Activated naive CD4-positive, alpha-beta T cell treated with anti-CD3 and anti-CD28 coated beads, Interleukin-2, amount 10 ng/mL, durations not matched to agents 7 days and 5 days (primary cell): ENCODE measurements at regions not wholly inside any gene's neighbourhood (a gene's known extent, or its start where the extent isn't known, plus 50 kb on each side); places are given as distances from the start of the nearest gene placed in this dataset.
A peak's percentile ranks its signal among the peaks of the same experiment; 100 is the strongest.

Source experiments
- CTCF ChIA-PET: fragments of 350-600 bp; sonication (Branson Sonifier 250); formaldehyde crosslinking; loops from one replicate; lab custom pipeline; 2021; ENCODE audit warnings: antibody characterized with exemption; lab: Charles Lee
- DNase-seq: peaks from one replicate; pipeline ENCODE4 v3.0.0-alpha.2; 2020
- H3K27ac Mint-ChIP-seq: one replicate; pipeline ENCODE4 v1.8.0; 2021; ENCODE audit warnings: mild to moderate bottlenecking, moderate library complexity, mixed read lengths
- H3K27me3 Mint-ChIP-seq: one replicate; pipeline ENCODE4 v1.8.0; 2021; ENCODE audit warnings: mild to moderate bottlenecking, mixed read lengths
- H3K36me3 Mint-ChIP-seq: one replicate; pipeline ENCODE4 v1.8.0; 2021; ENCODE audit warnings: mixed read lengths
- H3K4me1 Mint-ChIP-seq: one replicate; pipeline ENCODE4 v1.8.0; 2021; ENCODE audit warnings: mixed read lengths
- H3K4me3 Mint-ChIP-seq: one replicate; pipeline ENCODE4 v1.8.0; 2021; ENCODE audit warnings: mild to moderate bottlenecking, moderate library complexity, mixed read lengths
- H3K9me3 Mint-ChIP-seq: one replicate; pipeline ENCODE4 v1.8.0; 2021; ENCODE audit warnings: mixed read lengths

DNA sequence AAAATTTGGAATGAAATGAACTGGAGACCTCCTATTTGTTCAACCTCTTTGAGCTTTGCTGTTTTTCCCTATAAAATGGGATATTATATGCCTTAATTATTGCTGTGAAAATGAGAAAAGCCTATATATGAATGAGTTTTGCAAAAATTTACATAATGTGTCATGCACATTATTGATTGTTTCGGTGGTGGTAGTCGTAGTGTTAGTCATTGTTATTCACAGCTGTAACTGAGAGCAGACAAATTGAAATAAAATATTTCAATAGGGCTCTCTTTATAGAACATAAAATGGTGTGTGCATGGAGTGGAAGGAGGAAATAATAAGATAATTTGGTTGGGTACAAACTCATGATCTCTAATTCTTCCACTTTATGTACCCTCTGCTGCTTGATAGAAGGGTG is 153.7 kb upstream of the GADL1 start:
- peaks cover 9% of the 10 kb centered on the region for H3K9me3 Mint-ChIP-seq
- CTCF ChIA-PET, result no interaction called here
- no peaks in the 10 kb centered on the region for H3K27me3 Mint-ChIP-seq
- no peaks in the 10 kb centered on the region for H3K4me1 Mint-ChIP-seq
- H3K36me3 Mint-ChIP-seq, result no peaks in the 10 kb centered on the region
- no peak for DNase-seq
- no peak overlapping the region for H3K4me3 Mint-ChIP-seq
- no peak overlapping the region for H3K27ac Mint-ChIP-seq

DNA sequence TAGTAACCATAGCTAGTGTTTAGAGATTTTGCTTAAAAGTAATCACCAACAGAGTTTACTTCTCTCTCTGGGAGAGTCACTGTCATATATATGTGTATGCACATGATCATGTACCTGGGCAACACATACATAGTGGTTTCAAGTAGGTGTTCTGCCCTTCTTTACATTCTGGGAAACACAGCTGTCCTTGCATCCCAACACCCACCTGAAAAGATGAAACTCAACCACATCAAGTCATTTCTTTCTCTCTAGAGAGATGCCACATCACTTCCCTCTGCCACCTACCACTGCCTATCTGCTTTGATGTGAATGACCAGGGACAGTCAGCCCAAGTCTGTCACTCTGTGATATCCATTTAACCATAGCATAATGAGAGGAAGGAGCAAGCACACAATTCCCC is 155.8 kb upstream of the GADL1 start:
- no peaks in the 10 kb centered on the region for H3K36me3 Mint-ChIP-seq
- H3K9me3 Mint-ChIP-seq, result peaks cover 11% of the 10 kb centered on the region
- peaks cover 4% of the 10 kb centered on the region for H3K4me1 Mint-ChIP-seq
- DNase-seq, result no peak
- no peaks in the 10 kb centered on the region for H3K27me3 Mint-ChIP-seq
- H3K4me3 Mint-ChIP-seq, result no peak overlapping the region
- CTCF ChIA-PET, result no interaction called here
- no peak overlapping the region for H3K27ac Mint-ChIP-seq

DNA sequence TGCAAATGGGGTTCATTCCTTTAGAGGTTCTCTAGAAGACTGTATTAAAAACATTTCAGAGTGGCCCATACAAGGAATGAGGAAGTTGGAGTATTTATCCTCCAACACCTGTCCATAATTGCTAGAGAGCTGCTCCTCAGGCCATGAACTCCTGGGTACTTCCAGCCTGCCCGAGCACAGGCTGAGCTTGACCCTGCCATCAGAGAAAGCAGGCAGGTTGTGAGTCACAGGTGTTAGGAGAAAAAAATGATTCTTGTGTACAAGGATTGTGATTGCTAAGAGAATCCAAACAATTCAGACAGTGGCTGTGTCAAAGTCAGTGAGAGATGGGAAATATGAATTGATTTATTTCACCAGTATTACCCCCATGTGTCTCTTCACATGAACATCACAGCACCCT is 156.8 kb upstream of the GADL1 start:
- Mint-ChIP-seq H3K27me3 (no peaks in the 10 kb centered on the region), H3K9me3 (peaks cover 11% of the 10 kb centered on the region), H3K4me3 (no peak overlapping the region), H3K4me1 (peaks cover 7% of the 10 kb centered on the region), H3K36me3 (no peaks in the 10 kb centered on the region), H3K27ac (no peak overlapping the region)
- no peak for DNase-seq
- CTCF ChIA-PET, result interaction anchor here (1.3 kb wide), 1 partner anchor 28 kb away, joined by 4 read pairs; no protein-coding TSS in a partner anchor

DNA sequence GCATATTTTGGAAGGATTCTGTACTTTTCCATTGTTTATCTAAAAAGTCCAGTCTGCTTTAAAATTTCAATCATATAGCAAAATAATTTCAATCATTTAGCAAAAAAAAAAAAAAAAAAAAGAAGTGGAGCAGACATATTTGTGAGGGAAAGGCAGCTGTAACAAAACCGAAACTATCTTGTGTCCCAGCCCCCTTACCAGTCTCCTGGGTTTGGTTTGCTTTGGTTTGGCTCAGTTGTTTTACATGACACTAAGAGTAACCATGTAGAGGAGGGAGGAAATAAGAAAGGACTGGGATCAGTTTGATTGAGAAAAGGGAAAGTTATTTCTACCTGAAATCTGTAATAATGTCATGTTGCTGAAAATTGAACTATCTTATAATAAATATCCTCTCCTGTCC is 158.8 kb upstream of the GADL1 start:
- CTCF ChIA-PET, result no interaction called here
- DNase-seq, result no peak
- no peak overlapping the region for H3K4me3 Mint-ChIP-seq

DNA sequence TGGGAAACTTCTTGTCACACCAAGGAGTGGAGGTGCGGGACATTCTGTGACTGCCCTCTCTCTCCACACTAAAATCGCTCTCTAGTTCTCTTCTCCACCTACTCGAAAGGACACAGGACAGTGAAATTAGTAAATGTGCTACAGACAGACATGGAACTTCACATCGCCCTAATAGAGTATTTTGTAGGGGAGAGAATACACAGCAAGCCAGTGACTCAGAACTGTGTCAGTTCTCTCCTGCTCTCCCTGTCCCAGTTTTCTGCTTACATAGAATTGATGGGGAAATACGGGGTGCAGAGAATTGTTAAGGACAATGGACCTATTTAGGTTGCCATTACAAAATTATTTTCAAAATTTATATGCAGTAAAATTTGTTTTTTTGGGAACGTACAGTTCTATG is 159.6 kb upstream of the GADL1 start:
- H3K36me3 Mint-ChIP-seq, result no peaks in the 10 kb centered on the region

More for the DNA sequence above, 158.8 kb upstream of the GADL1 start:
- Mint-ChIP-seq H3K9me3 (peaks cover 11% of the 10 kb centered on the region), H3K4me1 (peaks cover 10% of the 10 kb centered on the region), H3K27me3 (peaks cover 4% of the 10 kb centered on the region), H3K27ac (no peak overlapping the region), H3K36me3 (no peaks in the 10 kb centered on the region)

DNA sequence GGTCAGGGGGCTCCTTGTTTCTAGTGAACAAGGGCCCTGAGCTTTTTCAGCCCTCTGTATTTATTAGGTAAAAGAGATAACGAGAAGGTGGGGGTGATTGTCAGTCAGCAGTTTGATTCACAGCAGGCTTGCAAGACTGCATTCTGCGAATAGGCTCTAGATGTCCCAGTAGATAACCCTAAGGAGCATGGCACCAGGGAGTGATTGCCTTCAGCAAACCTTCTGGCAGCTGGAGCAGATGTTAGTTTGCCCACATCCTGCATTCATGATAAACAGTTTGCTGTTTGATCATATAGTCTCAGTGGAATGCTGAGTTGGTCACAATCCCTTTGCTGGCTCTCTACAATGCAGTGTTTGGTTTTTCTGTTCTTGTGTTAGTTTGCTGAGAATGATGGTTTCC is 161.3 kb upstream of the GADL1 start:
- H3K4me1 Mint-ChIP-seq, result peaks cover 10% of the 10 kb centered on the region
- H3K4me3 Mint-ChIP-seq, result no peak overlapping the region

More for the DNA sequence above, 159.6 kb upstream of the GADL1 start:
- CTCF ChIA-PET, result no interaction called here
- no peak overlapping the region for H3K4me3 Mint-ChIP-seq
- H3K27me3 Mint-ChIP-seq, result peaks cover 4% of the 10 kb centered on the region
- no peak for DNase-seq
- peaks cover 13% of the 10 kb centered on the region for H3K9me3 Mint-ChIP-seq
- H3K27ac Mint-ChIP-seq, result no peak overlapping the region
- H3K4me1 Mint-ChIP-seq, result peaks cover 10% of the 10 kb centered on the region

DNA sequence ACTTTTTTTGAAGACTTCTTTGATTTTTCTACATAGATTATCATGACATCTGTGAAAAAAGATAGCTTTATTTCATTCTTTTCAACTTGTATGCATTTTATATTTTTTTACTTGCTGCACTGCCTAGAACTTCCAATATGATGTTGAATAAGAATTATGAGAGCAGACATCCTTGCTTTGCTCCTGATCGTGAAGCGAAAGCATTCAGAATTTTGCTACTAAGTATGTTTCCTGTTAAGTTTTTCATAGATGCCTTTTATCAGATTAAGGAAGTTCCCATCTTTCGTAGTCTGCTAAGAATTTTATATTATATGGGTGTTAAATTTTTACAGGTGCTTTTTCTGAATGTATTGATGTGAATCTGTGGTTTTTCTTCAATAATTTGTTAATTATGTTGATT is 163.4 kb upstream of the GADL1 start:
- peaks cover 2% of the 10 kb centered on the region for H3K36me3 Mint-ChIP-seq
- no peak overlapping the region for H3K4me3 Mint-ChIP-seq
- peaks cover 4% of the 10 kb centered on the region for H3K27me3 Mint-ChIP-seq
- peaks cover 10% of the 10 kb centered on the region for H3K4me1 Mint-ChIP-seq
- no peak overlapping the region for H3K27ac Mint-ChIP-seq
- no peak for DNase-seq
- CTCF ChIA-PET, result no interaction called here
- peaks cover 7% of the 10 kb centered on the region for H3K9me3 Mint-ChIP-seq

More for the DNA sequence above, 161.3 kb upstream of the GADL1 start:
- Mint-ChIP-seq H3K27me3 (peaks cover 4% of the 10 kb centered on the region), H3K9me3 (peaks cover 16% of the 10 kb centered on the region), H3K27ac (no peak overlapping the region), H3K36me3 (peaks cover 2% of the 10 kb centered on the region)
- DNase-seq, result no peak
- CTCF ChIA-PET, result no interaction called here

DNA sequence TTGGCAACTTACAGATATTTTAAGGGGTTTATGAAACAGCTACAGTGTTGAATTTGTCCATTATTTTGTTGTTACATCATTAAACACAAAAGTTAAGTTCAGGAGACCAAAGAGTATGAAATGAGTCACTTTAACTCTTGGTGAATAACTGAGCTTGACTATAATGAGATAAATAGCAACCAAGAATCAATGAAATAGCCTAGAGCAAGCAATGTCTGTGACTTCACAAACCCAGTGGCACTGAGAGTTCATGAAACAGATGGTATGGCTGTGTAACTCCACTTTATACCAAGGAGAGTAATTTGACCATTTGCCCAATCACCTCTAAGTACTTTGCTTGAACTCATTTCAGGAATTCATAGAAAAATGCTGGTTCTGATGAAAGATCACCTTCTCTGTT is 169.6 kb upstream of the GADL1 start:
- H3K36me3 Mint-ChIP-seq, result peaks cover 2% of the 10 kb centered on the region
- CTCF ChIA-PET, result no interaction called here
- no peak for DNase-seq
- H3K9me3 Mint-ChIP-seq, result peaks cover 3% of the 10 kb centered on the region
- no peak overlapping the region for H3K27ac Mint-ChIP-seq
- peaks cover 12% of the 10 kb centered on the region for H3K27me3 Mint-ChIP-seq
- no peaks in the 10 kb centered on the region for H3K4me1 Mint-ChIP-seq
- no peak overlapping the region for H3K4me3 Mint-ChIP-seq

DNA sequence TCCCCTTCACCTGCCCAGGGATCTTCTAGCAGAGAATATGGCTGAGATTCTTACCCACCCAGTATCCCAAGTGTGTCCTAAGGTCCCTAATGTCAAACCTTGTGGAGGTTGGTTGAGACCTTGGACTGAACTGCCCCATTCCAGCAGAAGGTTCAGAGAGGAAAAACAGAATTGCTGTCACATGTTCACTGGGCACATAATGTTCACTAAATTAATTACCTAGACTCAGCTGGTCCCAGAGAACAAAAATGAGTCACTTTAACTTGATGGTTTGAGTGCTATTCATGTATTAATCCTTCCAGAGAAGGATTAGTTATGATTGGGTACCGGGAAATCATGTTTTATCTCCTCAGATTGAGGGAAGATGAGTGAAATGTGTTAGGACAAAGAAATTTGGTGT is 171.3 kb upstream of the GADL1 start:
- DNase-seq, result no peak
- CTCF ChIA-PET, result no interaction called here
- Mint-ChIP-seq H3K27ac (no peak overlapping the region), H3K9me3 (no peaks in the 10 kb centered on the region), H3K4me1 (no peaks in the 10 kb centered on the region), H3K36me3 (no peaks in the 10 kb centered on the region), H3K27me3 (peaks cover 12% of the 10 kb centered on the region), H3K4me3 (no peak overlapping the region)

DNA sequence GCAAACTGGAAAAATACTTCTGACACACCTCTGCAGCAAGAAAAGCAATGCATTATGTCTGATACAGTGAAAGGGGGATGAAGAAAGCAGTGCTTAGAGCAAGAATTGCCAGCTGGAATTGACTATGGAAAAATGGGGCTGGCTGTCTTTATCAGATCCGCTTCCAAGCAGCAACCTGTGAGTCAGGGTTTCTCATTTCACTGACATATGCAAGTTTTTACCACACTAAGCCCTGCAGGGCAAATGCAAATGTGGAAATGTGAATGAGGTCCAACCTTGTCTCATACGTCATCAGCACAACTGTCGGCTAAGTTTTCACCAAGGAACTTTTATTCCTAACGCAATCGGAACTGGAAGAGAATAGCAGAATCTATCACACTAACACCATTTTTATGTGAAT is 172.5 kb upstream of the GADL1 start:
- H3K36me3 Mint-ChIP-seq, result no peaks in the 10 kb centered on the region
- no peak overlapping the region for H3K27ac Mint-ChIP-seq
- peaks cover 12% of the 10 kb centered on the region for H3K27me3 Mint-ChIP-seq
- H3K9me3 Mint-ChIP-seq, result peaks cover 3% of the 10 kb centered on the region
- H3K4me1 Mint-ChIP-seq, result peaks cover 2% of the 10 kb centered on the region
- H3K4me3 Mint-ChIP-seq, result no peak overlapping the region
- DNase-seq, result no peak
- CTCF ChIA-PET, result no interaction called here

DNA sequence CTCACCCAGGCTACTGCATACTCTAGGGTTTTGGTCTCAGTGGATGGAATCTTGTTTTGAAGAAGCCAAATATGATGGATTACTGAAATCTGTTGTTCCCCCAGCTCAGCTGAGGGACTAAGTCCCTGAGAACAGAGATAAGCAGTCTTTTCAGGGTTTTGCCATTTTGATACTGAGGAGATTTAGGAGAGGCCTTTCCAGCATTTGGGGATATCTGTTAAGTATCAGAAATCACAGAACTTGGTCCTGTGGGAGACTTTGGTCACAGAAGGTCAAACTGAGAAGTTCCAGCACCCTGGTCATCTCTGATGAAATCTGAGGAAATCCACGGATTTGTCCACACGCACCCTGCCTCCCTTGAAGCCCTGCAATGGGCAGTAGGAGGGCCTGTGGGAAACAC is 181.0 kb upstream of the GADL1 start:
- H3K27ac Mint-ChIP-seq, result no peak overlapping the region
- DNase-seq, result no peak
- no peaks in the 10 kb centered on the region for H3K27me3 Mint-ChIP-seq
- H3K36me3 Mint-ChIP-seq, result peaks cover 1% of the 10 kb centered on the region
- CTCF ChIA-PET, result interaction anchor here (0.7 kb wide), 1 partner anchor 89 kb away, joined by 3 read pairs; no protein-coding TSS in a partner anchor
- peaks cover 12% of the 10 kb centered on the region for H3K4me1 Mint-ChIP-seq
- H3K4me3 Mint-ChIP-seq, result no peak overlapping the region
- H3K9me3 Mint-ChIP-seq, result peaks cover 6% of the 10 kb centered on the region

DNA sequence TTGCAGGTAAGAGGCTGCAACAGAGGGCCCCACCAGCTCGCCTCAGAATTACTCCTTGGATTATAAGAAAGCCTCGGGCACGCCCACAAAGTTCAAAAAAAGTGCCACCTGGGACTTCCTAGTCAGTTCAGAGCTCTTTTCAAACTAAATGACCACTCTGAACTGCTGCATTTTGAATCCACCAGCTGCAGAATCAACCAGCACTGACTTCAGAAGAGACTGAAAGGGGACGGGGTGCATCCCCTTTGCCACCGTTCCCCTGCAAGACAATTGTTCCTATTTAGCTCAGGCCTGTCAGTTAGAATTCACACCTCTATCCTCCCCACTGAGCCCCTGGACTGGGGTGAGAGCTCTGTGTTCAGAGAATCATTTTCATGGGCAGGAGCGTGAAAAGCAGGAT is 181.4 kb upstream of the GADL1 start:
- Mint-ChIP-seq H3K4me3 (no peak overlapping the region), H3K27me3 (no peaks in the 10 kb centered on the region), H3K27ac (no peak overlapping the region), H3K9me3 (peaks cover 6% of the 10 kb centered on the region), H3K4me1 (peaks cover 12% of the 10 kb centered on the region), H3K36me3 (peaks cover 1% of the 10 kb centered on the region)
- no peak for DNase-seq
- CTCF ChIA-PET, result interaction anchor here (0.7 kb wide), 1 partner anchor 90 kb away, joined by 3 read pairs; no protein-coding TSS in a partner anchor

DNA sequence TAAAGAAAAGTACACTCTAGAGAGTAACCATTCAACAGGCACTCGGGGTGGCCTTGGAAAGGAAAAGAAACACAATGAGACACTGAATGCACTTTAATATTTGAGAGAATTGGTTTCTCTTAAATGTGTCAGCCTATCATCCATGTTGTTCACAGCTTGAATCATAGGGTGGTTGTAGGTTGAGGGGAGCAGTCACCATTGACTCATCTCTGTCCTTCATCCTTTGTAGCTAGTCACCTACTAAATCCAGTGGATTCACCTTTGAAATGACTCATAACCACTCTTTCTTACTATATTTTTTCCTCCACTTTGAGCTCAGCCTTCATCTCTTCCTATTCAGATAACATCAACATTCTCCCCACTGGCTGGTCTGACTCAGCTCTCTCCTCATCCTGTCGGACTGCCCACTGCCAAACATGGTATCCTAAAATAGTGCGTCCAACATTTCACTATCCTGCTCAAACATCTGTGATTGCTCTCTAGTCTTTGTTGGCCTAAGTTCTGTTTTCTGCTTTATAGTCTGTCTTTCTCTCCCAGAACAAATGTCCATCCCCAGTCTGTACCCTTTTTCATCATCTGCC is 182.7 kb upstream of the GADL1 start:
- Mint-ChIP-seq H3K9me3 (peaks cover 4% of the 10 kb centered on the region), H3K27ac (no peak overlapping the region)
- CTCF ChIA-PET, result no interaction called here

DNA sequence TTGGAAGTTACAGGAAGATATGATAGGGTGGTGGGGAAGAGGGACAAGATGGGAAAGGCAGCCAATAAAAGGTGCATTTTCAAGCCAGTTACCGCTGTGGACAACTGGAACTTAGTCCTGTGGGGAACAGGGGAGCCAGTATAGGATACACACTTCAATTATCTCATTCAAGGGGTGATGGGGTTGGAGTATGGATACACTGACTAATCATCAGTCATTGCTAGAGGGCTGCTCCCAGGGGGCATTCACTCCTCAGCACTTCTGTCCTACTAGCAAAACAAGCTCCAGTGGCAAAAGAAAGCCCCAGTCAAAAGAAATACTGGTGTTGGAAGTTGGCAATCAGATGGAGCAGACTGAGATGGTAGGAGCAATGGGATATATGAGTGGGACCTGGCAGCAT is 183.4 kb upstream of the GADL1 start:
- Mint-ChIP-seq H3K9me3 (no peaks in the 10 kb centered on the region), H3K4me3 (no peak overlapping the region), H3K4me1 (peaks cover 10% of the 10 kb centered on the region), H3K36me3 (peaks cover 1% of the 10 kb centered on the region), H3K27me3 (no peaks in the 10 kb centered on the region), H3K27ac (no peak overlapping the region)
- CTCF ChIA-PET, result no interaction called here
- DNase-seq, result no peak

More for the DNA sequence above, 182.7 kb upstream of the GADL1 start:
- no peaks in the 10 kb centered on the region for H3K27me3 Mint-ChIP-seq
- peaks cover 1% of the 10 kb centered on the region for H3K36me3 Mint-ChIP-seq
- peak; percentile 40 for DNase-seq
- no peak overlapping the region for H3K4me3 Mint-ChIP-seq
- H3K4me1 Mint-ChIP-seq, result peaks cover 10% of the 10 kb centered on the region

DNA sequence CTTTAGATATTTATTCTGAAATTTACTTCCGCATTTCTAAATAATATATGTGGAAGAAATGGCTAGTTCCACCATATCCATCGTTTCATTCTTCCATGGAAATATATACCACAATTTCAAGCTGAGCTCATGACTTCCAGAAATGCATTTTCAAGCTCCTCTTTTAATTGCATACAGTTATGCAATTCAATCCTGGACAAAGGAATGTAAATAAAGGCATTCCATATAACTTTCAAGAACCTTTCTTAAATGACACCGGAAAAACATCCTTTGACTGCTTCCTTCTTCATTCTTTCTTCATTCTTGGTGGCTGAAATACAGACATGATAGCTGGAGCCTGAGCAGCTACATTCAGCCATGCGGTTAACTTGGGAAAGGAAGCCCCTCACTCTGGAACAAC is 185.2 kb upstream of the GADL1 start:
- Mint-ChIP-seq H3K27me3 (no peaks in the 10 kb centered on the region), H3K4me1 (peaks cover 10% of the 10 kb centered on the region), H3K9me3 (no peaks in the 10 kb centered on the region), H3K4me3 (no peak overlapping the region), H3K27ac (no peak overlapping the region), H3K36me3 (no peaks in the 10 kb centered on the region)
- CTCF ChIA-PET, result no interaction called here
- DNase-seq, result no peak
